HG03457 (cell line): ENCODE measurements at regions not wholly inside any gene's neighbourhood (a gene's known extent, or its start where the extent isn't known, plus 50 kb on each side); places are given as distances from the start of the nearest gene placed in this dataset.

Experiments used
- ATAC-seq: cut with Tn5 transposase; IDR thresholded peaks from one replicate; pipeline ENCODE4 v1.9.1; 2021; ENCODE audit warnings: moderate number of reproducible peaks; ENCODE audit not compliant: unreplicated experiment

GRCh38 chr5:88376728-88377127, 108.1 kb upstream of the TMEM161B start:
- no peak for ATAC-seq

- ATAC-seq: no peak
Observed at GRCh38 chr5:88374391-88374790, 105.7 kb upstream of the TMEM161B start.

GRCh38 chr5:88370824-88371223, 102.2 kb upstream of the TMEM161B start:
- ATAC-seq: no peak

- no peak for ATAC-seq
Observed at GRCh38 chr5:88368201-88368600, 99.6 kb upstream of the TMEM161B start.

GRCh38 chr5:88364991-88365390, 96.3 kb upstream of the TMEM161B start:
- ATAC-seq: no peak

- no peak for ATAC-seq
Observed at GRCh38 chr5:88355490-88356050, 86.9 kb upstream of the TMEM161B start.

GRCh38 chr5:88325868-88326267, 57.2 kb upstream of the TMEM161B start:
- no peak for ATAC-seq

- ATAC-seq: no peak
Observed at GRCh38 chr5:88322785-88323184, 54.1 kb upstream of the TMEM161B start.
